NOMO-1 treated with dmso at 0.1 percent for 144 hours (cell line): ENCODE measurements at regions not wholly inside any gene's neighbourhood (a gene's known extent, or its start where the extent isn't known, plus 50 kb on each side); places are given as distances from the start of the nearest gene placed in this dataset.
"Not testable (repeated sequence)": the region's sequence is repeated elsewhere in the genome, so short reads cannot be mapped to it uniquely, and the experiment has no call there.

Experiments used
- DNase-seq: peaks from one replicate; lab custom pipeline; 2025; ENCODE audit not compliant: unreplicated experiment; lab: John Stamatoyannopoulos, UW

DNA sequence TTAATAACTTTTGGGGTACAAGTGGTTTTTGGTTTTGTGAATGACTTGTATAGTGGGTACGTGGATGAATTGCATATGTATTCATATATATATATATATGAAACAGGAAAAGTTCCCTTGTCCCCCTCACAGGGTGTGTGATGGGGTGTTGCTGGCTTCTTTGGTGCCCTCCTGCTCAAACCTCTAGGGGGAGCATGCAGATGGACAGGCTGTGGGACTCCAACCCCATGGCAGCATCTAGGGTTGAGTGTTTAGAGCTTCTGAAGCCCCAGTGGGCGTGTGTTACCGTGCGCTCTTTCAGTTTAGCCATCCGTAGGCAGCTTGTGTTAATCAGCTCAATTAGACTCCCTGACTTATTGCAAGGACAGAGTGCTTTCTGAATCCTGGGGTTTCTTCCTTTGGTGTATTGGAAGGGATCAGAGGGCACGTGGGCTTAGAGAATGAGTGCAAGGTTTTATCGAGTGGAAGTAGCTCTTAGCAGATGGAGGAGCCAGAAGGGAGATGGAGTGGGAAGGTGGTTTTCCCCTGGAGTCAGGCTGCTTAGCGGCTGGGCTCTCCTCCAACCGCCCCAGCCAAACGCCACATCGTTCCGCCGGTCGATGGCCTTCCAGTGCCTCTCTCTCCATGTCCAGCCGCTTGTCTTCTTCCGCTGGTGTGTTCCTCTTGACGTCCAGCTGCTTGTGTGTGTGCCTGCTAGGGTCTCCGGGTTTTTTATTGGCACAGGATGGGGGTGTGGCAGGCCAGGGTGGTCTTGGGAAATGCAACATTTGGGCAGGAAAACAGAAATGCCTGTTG, 674.4 kb upstream of the LCORL start:
- DNase-seq: no peak

DNA sequence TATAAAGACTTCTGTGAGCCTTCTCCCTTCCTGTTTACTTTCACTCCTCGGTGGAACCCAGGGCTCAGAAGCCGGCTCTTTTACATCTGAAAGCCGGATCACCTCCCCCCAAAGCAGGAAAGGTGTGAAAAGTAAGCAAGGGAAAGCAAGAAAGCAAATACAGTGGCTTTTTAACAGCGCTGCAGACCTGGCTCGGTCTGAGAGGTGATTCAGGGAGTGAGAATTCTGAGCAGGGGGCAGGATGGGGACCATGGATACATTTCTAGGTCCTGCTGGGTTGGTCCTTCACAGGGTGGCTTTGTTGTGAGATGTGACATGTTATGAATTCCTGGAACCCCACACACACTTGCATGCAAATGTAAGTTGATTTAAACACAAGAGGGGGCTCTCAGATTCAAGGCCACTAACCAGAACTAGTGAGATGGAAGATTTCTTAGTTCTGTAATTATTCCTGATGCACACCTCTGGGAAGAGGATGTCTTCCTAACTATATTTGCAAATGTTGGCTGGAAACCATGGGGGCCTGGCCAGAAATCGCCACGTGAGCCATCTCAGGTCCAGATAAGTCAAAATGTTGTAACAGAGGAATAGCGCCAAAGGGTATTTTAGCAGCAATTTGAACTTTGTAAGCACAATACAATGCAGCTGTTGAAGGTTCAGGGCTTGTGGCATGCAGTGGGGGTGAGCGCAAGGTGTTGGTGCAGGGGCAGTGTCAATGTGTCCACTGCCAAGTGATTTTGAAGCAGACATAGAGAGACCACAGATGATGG, 670.1 kb upstream of the LCORL start:
- no peak for DNase-seq

DNA sequence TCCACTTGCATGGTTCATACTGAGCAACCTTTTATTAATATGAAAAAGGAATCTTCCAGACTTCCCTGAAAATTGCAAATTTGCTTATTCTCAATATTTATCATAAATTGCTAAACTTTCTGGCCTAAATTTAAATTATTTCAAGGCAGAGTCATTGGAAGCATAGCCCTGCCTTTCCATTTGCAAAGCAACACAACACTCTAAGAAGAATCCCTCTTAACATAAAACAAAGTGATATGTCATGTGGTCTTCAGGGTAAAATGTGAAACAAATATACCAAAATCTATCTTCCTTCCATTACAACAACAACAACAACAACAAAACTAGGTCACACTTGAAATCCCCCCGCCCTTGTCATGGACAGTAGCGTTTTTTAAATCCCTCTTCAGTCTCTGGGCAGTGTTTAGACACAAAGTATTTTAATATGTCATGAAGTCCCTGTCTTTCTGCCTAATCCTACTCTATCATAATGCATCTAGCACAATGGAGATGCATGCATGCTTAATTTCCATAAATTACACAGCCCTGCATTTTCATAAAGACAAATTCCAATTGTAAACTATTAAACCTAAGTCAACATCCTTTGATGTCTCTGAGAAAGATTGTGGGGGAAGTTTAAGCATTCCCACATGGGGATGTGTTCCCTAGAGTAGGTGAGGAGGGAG, 668.9 kb upstream of the LCORL start:
- DNase-seq: no peak

DNA sequence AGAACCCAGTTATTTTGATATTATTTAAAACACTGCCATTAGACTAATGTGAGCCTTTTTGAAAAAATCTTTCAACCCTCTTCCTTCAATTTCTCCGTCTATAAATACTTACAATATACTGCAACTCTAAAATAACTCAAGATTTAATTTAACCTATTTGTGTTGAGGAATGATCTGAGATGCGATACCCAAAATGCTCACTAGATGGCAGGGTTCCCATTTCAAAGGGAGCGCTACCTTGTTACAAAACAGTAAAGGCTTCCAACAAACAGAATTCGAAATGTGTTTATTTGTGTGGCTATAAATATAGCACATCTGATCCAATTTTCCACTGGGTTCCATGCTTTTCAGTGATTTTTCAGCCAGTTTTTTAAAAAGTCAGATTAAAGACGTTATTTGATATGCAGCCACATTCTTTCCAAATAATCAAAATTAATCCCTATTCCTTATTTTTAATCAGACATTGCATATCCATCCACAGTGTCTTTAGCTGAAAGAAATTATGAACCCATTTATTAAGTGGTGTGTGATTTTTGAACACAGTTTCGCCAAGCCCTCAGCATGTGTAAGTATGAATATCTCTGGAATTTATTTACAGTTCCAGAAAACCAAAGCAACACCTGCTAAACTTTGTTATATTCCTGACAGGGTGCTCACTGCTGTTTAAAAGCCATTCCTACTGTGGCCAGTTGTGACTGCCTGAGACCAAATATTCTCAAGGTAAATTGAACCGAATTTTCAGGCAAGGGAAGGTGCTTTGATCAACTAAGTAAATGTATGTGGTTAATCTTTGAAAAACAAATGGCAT, 668.0 kb upstream of the LCORL start:
- no peak for DNase-seq

DNA sequence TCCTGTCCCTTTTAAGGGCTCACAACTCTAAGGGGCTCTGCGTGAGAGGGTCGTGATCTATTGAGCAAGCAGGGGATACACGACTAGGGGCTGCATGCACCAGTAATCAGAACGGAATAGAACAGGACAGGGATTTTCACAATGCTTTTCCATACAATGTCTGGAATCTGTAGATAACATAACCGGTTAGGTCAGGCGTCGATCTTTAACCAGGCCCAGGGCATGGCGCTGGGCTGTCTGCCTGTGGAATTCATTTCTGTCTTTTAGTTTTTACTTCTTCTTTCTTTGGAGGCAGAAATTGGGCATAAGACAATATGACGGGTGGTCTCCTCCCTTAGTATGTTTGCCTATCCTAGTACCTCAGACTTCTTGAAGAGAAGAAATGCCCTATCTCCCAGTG, 666.8 kb upstream of the LCORL start:
- DNase-seq: not testable (repeated sequence)

DNA sequence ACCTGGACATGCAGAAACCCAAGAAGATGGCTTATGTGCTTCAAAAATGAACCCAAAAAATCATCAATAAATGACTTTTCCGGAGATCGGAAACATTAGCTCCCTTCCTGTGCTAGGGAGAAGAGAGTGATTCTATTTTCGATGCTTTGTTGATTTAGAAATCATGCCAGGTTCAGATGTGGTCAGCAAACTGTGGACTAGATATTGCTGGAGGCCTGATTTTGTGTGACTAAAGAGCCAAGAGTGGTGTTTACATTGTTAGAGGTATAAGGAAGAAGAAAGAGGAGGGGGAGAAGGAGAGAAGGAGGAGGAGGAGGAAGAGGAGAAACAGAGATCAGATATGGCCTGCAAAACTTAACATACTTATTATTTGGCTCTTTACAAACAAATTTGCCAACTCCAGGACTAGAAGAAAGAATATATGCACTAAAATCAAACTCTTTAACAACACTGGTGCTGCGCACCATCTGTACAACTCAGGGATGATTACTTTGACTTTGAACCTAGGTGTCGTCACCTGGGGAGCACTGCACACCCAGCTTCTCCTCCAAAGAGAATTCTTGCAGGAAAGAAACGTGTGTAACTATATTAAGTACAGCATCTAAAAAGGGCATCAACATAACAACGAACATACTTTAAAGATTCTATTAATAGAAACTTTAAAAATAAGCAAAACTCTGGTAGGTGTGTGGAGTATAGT, 664.9 kb upstream of the LCORL start:
- no peak for DNase-seq

DNA sequence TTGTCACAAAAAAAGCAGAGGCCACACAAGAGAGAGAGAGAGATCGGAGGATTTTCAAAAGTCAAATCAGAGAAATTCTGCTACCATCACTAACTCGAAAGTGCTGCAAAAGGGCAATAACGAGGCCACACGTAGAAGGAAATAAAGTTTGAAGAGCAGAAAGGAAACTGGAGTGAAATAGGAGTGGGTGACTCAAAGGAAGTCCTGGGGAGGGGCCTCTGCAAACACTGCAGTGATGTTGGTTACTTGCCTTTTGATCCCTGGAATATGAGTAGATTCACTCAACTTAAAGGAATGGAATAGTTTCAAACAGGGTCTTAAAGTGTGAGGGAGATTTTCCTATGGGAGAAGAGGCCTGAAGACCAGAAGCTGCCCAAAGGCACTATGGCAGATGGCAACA, 663.4 kb upstream of the LCORL start:
- no peak for DNase-seq

DNA sequence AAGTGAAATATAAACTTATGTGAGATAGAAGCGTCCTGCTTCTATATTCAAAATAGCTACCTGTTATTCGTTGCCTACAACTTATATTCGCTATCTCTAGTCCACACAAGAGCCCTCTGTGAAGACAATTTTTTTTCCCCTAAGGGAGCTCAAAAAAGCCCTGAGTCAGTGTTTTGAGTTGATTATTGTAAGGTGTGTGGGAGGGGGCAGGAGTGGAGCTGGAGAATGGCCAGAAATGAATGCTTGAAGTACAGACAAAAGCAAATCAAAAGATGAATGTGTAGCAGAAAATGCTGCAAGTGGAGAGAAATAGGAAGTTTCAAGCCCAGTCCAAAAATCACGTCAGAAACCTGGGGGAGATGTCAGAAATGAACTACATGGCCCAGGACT, 655.0 kb upstream of the LCORL start:
- no peak for DNase-seq

DNA sequence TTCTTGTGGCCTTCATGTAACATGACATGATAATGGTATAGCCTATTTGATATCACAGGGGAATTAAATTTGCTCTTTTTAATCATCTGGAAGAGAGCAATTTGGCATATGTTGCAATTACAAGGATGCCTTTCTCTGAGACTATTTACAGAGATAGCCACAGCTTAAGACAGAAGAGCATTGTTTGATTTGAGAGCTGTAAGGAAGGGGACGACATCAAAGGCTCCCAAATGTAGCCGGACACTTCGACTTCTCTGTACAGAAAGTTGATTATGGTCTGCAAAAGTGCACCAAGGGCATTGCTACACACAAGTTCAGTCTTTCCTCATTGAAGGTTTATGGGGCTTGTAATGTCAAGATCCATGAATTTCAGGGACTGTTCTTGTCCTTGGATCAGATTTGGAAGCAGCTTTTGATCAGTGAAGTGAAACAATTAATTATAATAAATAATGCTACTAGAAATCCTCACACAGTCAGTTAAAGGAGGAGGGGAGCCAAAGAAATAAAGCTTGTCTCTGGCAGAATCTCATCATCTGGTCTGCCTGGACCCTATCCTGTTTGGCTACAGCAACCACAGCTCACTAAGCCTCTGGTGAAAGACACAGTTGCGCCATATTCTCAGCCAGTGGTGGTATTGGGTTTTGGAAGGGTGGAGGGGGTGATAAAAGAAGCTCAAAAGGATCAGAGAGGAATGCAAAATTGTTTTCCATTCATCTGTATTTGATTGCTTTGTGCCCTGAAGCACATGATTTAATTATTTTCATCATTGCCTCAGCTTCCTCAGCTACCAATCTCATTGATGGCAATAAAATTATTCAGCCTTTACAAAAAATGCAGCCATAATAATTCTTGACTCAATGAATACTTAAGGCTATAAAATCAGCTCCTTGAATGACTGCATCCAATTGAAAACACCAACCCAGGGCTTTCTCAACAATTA, 654.3 kb upstream of the LCORL start:
- DNase-seq: no peak

DNA sequence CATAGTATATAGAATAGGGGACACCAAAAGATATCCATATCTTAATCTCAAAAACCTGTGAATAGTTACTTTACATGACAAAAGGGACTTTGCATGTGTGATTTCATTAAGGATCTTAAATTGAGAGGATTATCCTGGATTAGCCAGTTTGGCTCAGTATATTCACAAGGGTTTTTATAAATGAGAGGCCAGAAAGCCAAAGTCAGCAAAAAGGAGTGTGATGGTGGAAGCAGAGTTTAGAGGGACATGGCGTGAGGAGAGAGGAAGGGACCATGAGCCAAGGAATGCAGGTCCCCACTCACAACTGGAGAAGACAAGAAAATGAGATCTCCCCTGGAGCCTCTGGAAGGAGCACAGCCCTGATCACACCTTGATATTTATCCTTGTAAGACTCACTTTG, 648.5 kb upstream of the LCORL start:
- DNase-seq: no peak

DNA sequence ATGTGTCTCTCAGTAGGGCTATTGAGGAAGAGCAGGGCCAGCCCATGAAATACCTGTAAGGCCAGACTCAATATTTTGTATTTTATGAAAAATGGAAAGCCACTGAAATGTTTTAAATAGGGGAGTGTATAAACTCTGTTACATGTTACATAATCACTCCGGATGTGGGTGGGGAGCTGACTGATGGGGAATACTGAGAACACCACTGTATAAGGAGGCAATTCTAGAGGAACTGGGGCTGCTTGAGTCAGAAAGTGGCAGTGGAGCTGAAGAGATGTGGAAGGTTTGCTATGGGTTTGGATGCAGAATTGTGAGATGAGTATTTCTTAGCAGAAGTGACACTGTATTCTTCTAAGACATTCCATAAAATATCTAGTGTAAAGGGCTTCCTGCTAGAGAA, 647.8 kb upstream of the LCORL start:
- no peak for DNase-seq

DNA sequence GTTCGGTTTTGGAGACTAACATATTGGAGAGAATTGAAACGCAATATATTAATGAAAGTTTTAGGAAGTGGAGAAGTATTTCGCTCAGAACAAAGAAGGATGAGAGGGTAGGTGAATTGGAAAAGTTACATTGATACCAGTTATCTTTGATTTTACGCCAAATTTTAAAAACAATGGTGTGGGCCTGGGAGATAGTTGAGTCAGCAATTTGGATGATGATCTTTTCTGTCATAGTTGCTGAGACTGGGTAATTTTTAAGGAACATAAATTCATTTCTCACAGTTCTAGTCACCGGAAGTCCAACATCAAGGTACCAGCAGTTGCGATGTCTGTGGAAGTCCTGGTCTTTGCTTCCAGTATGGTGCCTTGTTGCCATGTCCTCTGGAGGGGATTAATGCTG, 644.8 kb upstream of the LCORL start:
- no peak for DNase-seq

DNA sequence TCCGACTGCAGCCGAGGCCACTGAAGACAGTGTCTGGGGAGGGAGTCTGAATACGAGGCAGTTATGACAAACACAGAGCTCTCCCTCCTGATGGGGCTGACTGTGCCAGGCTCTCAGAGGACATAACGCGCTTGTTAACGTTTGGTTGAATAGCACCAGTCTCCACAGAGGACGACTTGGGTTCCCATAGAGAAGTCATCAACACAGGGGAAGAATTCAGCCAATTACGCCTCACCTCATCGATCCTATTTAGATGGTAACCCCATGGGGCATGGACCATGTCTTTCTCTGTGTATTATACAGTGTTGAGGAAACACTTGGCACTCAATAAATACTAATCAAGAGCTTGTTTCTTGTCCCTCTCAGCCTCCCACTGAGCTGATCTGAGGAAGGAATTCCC, 642.6 kb upstream of the LCORL start:
- no peak for DNase-seq

DNA sequence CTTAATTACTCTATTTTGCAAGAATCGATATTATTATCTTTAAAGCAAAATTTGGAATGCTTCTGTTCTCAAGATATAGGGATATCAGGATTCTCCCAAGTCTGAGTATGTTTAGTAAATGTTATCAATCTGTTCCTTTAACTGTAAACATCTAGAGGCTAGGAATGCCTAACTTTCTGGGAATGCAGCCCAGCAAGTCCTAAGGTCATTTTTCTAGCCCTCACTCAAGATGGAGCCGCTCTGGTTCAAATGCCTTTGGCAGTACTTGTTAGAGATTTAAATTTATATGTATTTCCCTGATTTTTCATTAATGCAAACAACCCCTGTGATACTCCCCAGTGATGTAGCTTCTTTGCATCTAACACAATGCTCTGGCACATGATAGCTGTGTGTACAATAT, 623.8 kb upstream of the LCORL start:
- no peak for DNase-seq

DNA sequence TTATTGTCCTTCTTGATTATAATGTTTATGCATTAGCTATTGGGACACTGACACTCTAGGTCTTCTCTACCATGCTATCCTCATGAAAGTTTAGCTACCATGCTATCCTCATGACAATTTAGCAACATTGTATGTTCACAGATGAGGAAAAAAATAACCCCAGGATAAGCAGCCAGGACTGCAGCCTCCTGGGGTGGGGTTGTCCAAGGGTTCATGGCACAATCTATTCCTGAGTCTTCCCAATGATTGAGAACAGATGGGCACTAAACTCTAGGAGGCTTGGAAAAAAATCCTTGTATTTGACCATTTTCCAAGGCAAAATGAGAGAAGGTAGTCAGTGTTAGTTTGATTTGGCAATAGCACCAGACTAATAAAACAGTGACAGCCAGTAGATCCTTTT, 619.8 kb upstream of the LCORL start:
- DNase-seq: no peak

DNA sequence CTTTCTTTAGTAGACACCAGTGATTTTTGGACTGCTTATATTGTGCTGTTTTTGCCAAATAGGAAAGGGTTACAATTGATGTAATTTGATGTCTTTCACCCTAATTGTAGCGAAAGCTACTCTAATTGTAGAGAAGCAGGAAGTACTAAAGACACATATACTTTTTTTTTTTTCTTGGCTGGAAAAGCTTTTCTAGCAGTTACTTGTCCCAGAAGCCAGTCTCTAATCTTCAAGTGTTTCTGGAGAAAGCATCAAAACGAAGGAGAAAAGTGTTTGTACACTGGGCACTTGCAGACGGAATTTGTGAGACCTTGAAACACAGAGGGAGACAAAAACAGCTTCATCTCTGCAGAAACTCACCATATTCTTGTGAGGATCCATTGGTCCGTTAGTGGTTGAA, 616.5 kb upstream of the LCORL start:
- no peak for DNase-seq

DNA sequence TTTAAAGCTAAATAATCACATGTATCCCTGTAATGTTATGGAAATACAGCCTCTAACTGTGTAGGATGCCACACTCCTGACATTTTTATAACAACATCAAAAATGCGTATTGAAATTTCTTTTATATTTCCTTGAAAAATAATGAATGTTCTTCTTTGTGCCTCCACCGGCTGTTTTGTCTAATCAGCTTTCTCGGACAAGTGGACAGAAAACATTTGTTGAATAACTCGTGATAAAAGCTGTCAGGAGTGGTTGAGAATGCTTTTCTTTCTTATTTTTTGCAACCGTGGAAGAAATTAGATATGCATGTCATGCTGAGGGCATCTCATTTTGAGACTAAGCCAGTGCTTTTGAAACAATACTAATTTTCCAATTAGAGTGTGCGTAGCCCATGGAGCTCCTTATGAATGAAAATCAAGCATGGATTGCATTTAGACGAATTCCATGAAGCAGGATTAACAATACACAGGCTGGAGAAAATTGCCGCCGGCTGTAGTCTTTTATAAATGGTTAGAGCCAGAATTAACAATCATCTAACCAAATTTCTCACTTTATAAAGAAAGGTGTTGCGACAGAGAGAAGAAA, 614.5 kb upstream of the LCORL start:
- no peak for DNase-seq

DNA sequence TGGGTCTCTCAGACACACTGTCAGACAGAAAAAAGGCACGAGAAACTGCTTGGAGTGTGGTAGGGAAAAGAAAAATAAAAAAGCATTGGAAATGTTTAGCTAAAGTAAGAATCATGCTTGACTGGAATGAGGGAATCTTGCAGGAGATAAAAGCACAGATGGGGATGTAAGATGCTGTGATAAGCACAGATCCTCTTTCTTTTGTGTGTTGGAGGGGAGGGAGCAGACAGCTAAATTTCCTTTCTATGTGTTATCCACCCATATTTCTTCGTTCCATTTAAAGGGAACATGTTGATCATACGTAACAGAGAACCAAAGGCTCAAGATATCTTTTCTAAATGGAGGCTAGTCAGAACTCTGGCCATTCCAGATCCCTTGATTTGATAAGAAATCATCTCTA, 614.0 kb upstream of the LCORL start:
- no peak for DNase-seq

DNA sequence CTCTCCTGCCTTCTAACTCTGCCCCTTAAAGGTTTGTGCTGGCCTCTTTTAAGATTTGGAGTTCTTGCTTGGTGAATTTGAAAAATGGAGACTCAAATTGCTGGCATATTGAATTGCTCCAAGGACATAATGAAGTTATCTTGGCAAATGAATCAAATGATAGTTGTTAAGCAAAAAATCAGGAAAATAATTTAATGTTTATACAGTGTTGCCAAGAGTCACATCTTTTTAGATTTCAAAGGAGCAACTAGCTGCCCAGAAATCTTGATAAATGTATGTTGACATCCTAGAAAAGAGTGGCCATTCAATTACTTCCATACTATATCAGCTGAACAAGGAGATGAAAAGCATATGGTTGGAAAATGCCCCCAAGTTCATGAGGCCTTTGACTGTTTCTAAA, 610.0 kb upstream of the LCORL start:
- DNase-seq: no peak
